ENCODE measurements at regions not wholly inside any gene's neighbourhood (a gene's known extent, or its start where the extent isn't known, plus 50 kb on each side); places are given as distances from the start of the nearest gene placed in this dataset.
A peak's percentile ranks its signal among the peaks of the same experiment; 100 is the strongest.
"Not testable (repeated sequence)": the region's sequence is repeated elsewhere in the genome, so short reads cannot be mapped to it uniquely, and the experiment has no call there.

GRCh38 chr2:208811885-208812284 is 405.3 kb downstream of the PTH2R start:
- DNase-seq = not testable (repeated sequence)

- no peak for DNase-seq
Measured at GRCh38 chr2:208819190-208819589, 412.6 kb downstream of the PTH2R start.

GRCh38 chr2:208820014-208820688 is 413.6 kb downstream of the PTH2R start:
- peak; percentile 10 to 82 (median 46) for DNase-seq

- DNase-seq = no peak
Measured at GRCh38 chr2:208827109-208827508, 420.5 kb downstream of the PTH2R start.

- peak in 1 of 3 experiments; percentile 27 for DNase-seq
Measured at GRCh38 chr2:208827549-208828221, 421.1 kb downstream of the PTH2R start.

GRCh38 chr2:208830203-208830602 is 423.6 kb downstream of the PTH2R start:
- no peak for DNase-seq

GRCh38 chr2:208847651-208848050 is 441.1 kb downstream of the PTH2R start:
- DNase-seq = no peak

- no peak for DNase-seq
Measured at GRCh38 chr2:208854717-208855116, 448.1 kb downstream of the PTH2R start.

- no peak for DNase-seq
Measured at GRCh38 chr2:208867374-208867773, 460.8 kb downstream of the PTH2R start.

GRCh38 chr2:208872591-208872990 is 466.0 kb downstream of the PTH2R start:
- peak in 2 of 3 experiments; percentile 2 to 49 for DNase-seq

- DNase-seq = no peak
Measured at GRCh38 chr2:208879666-208880065, 473.1 kb downstream of the PTH2R start.

- no peak for DNase-seq
Measured at GRCh38 chr2:208880171-208880570, 473.6 kb downstream of the PTH2R start.

- no peak for DNase-seq
Measured at GRCh38 chr2:208890486-208890885, 483.9 kb downstream of the PTH2R start.

GRCh38 chr2:208892203-208892602 is 485.6 kb downstream of the PTH2R start:
- DNase-seq = no peak

GRCh38 chr2:208906330-208906729 is 499.7 kb downstream of the PTH2R start:
- DNase-seq = peak in 1 of 3 experiments; percentile 30

- no peak for DNase-seq
Measured at GRCh38 chr2:208915401-208915800, 508.4 kb upstream of the MAP2 start.

GRCh38 chr2:208916881-208917280 is 507.0 kb upstream of the MAP2 start:
- DNase-seq = no peak

- DNase-seq = not testable (repeated sequence)
Measured at GRCh38 chr2:208921358-208921757, 502.5 kb upstream of the MAP2 start.

GRCh38 chr2:208927867-208928266 is 496.0 kb upstream of the MAP2 start:
- no peak for DNase-seq

GRCh38 chr2:208929139-208929864 is 494.5 kb upstream of the MAP2 start:
- no peak for DNase-seq

- DNase-seq = peak in 1 of 3 experiments; percentile 5
Measured at GRCh38 chr2:208929894-208930427, 493.9 kb upstream of the MAP2 start.

- DNase-seq = no peak
Measured at GRCh38 chr2:208935531-208935930, 488.3 kb upstream of the MAP2 start.

GRCh38 chr2:208937521-208937920 is 486.3 kb upstream of the MAP2 start:
- DNase-seq = no peak

GRCh38 chr2:208939852-208940251 is 484.0 kb upstream of the MAP2 start:
- no peak for DNase-seq
